ENCODE measurements at regions not wholly inside any gene's neighbourhood (a gene's known extent, or its start where the extent isn't known, plus 50 kb on each side); places are given as distances from the start of the nearest gene placed in this dataset.

- no peak for TF ChIP-seq CTCF (IDR thresholded peaks at IDR 0.05 in 8 of 11, conservative IDR thresholded peaks at IDR 0.05 in 3 of 11)
- TF ChIP-seq POLR2A (IDR thresholded peaks at IDR 0.05) = no peak
Measured at GRCh38 chr4:157973297-157973696, 199.5 kb downstream of the GASK1B start.

Measured in spleen (tissue), 7 donors.